ENCODE measurements at regions not wholly inside any gene's neighbourhood (a gene's known extent, or its start where the extent isn't known, plus 50 kb on each side); places are given as distances from the start of the nearest gene placed in this dataset.

DNA sequence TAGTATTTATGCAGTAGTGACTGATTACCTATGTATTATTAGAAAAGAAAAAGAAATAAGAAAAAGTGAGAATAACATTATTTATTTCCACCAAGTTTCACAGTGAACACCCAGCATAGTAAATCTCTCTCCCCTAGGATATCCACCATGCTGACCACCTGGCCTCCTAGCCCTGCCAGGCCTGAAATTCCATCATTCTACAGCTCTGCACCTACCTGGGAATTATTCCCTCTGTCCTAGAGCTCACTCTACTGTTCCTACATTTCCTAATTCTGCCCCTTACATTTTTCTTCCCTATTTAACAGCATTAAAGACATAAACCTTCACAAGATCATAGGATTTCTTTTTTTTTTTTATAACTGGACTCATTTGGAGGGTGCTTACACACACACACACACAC lies 525.3 kb upstream of the PPP2R3A start:
- intact Hi-C loops (cut with DNase I): no loop called here
- no peak overlapping the region for H3K27ac ChIP-seq
- H3K4me1 ChIP-seq: no peaks in the 10 kb centered on the region
- H3K36me3 ChIP-seq: no peaks in the 10 kb centered on the region
- no peaks in the 10 kb centered on the region for H3K27me3 ChIP-seq
- H3K9me3 ChIP-seq: no peaks in the 10 kb centered on the region
- no peak for TF ChIP-seq CTCF (IDR thresholded peaks at IDR 0.05)
- no peak for ATAC-seq
- DNase-seq: no peak
- no peak overlapping the region for H3K4me3 ChIP-seq

- no peak for TF ChIP-seq CTCF (IDR thresholded peaks at IDR 0.05)
- Histone ChIP-seq H3K4me1 (no peaks in the 10 kb centered on the region), H3K4me3 (no peak overlapping the region), H3K27me3 (no peaks in the 10 kb centered on the region), H3K27ac (no peak overlapping the region), H3K9me3 (no peaks in the 10 kb centered on the region), H3K36me3 (no peaks in the 10 kb centered on the region)
- intact Hi-C loops (cut with DNase I): no loop called here
- DNase-seq (no peak), ATAC-seq (no peak)
These were observed 524.8 kb upstream of the PPP2R3A start for GRCh38 chr3:135440746-135441145.

DNA sequence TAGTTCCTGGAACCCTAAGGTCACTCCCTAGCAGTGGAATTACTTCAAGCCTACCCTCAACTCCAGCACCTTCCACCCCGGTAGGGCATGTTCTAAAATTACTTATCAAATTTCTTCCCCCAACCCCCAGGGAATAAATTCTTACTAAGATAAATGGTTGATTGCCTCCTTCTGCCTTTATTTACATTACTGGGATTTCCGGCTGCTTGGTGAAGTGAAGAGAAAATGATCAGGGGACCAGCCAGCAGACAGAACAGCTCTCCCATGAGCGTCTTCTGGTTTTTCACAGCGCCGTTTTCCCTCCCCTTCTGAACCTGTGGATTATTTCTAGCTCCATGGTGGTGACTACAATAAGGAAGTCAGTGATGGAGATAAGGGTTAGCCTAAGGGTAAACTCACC lies 521.5 kb upstream of the PPP2R3A start:
- Histone ChIP-seq H3K27ac (no peak overlapping the region), H3K27me3 (no peaks in the 10 kb centered on the region), H3K9me3 (no peaks in the 10 kb centered on the region), H3K4me3 (no peak overlapping the region), H3K4me1 (no peaks in the 10 kb centered on the region), H3K36me3 (no peaks in the 10 kb centered on the region)
- intact Hi-C loops (cut with DNase I): no loop called here
- DNase-seq (no peak), ATAC-seq (no peak)
- no peak for TF ChIP-seq CTCF (IDR thresholded peaks at IDR 0.05)

GRCh38 chr3:135447483-135447882 lies 518.0 kb upstream of the PPP2R3A start:
- H3K27me3 ChIP-seq: no peaks in the 10 kb centered on the region
- intact Hi-C loops (cut with DNase I): no loop called here
- H3K4me1 ChIP-seq: no peaks in the 10 kb centered on the region
- ATAC-seq: no peak
- no peak for DNase-seq
- H3K27ac ChIP-seq: no peak overlapping the region
- H3K4me3 ChIP-seq: no peak overlapping the region
- H3K9me3 ChIP-seq: no peaks in the 10 kb centered on the region
- TF ChIP-seq CTCF (IDR thresholded peaks at IDR 0.05): no peak
- H3K36me3 ChIP-seq: no peaks in the 10 kb centered on the region

DNA sequence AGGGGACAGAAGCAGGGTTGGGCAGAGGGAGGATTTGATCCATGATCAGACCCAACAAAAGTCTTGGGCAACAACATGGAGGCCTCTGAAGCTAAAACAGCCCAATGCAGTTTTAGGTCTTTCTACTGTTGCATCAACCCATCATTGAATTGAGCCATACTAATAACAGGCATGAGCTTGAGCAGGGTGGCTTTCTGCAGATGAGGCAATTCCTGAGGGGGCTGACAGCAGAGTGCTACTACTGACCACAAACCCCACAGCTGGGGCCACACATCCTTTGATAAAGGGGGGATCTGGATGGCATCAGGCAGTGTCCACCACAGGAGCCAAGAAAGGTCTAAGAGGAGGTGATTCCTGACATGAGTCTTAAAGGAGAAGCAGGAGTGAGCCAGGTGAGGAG lies 517.0 kb upstream of the PPP2R3A start:
- ATAC-seq (no peak), DNase-seq (no peak)
- H3K36me3 ChIP-seq: no peaks in the 10 kb centered on the region
- no peak overlapping the region for H3K4me3 ChIP-seq
- no peaks in the 10 kb centered on the region for H3K9me3 ChIP-seq
- H3K27ac ChIP-seq: no peak overlapping the region
- intact Hi-C loops (cut with DNase I): no loop called here
- TF ChIP-seq CTCF (IDR thresholded peaks at IDR 0.05): no peak
- H3K27me3 ChIP-seq: no peaks in the 10 kb centered on the region
- H3K4me1 ChIP-seq: no peaks in the 10 kb centered on the region
